PFSK-1 (cell line): ENCODE measurements at regions not wholly inside any gene's neighbourhood (a gene's known extent, or its start where the extent isn't known, plus 50 kb on each side); places are given as distances from the start of the nearest gene placed in this dataset.
A peak's percentile ranks its signal among the peaks of the same experiment; 100 is the strongest.

Source experiments
- FOXP2 ChIP-seq: optimal IDR thresholded peaks from 2 replicates; pipeline ENCODE3; 2011; ENCODE audit warnings: borderline replicate concordance, control low read depth, inconsistent platforms; ENCODE audit not compliant: insufficient read depth; ENCODE audit errors: extremely low read length, extremely low read depth
- POLR2AphosphoS5 ChIP-seq: IDR thresholded peaks from 2 replicates; pipeline ENCODE4 v1.6.1; 2012; ENCODE audit warnings: low read depth, mild to moderate bottlenecking, control low read depth, low read length, moderate library complexity
- REST ChIP-seq, 2 experiments: IDR thresholded peaks; 2 replicates each; pipeline versions ENCODE4 v1.6.1 to v1.8.0; 2011 to 2012; ENCODE audit warnings: low read depth in 2 of 2, low read length in 2 of 2, control low read depth in 1 of 2, inconsistent platforms in 1 of 2, mild to moderate bottlenecking in 1 of 2, moderate library complexity in 1 of 2; ENCODE audit not compliant: insufficient read depth in 1 of 2
- SIN3A ChIP-seq: IDR thresholded peaks from 2 replicates; pipeline ENCODE4 v1.6.1; 2012; ENCODE audit warnings: mild to moderate bottlenecking, low read length, moderate library complexity, borderline replicate concordance; ENCODE audit not compliant: insufficient read depth
- TAF1 ChIP-seq: IDR thresholded peaks from 2 replicates; pipeline ENCODE4 v1.6.1; 2012; ENCODE audit warnings: low read length, control low read depth, borderline replicate concordance; ENCODE audit not compliant: insufficient read depth

GRCh38 chr2:234638966-234639365, 142.1 kb upstream of the ARL4C start:
- TF ChIP-seq FOXP2 = no peak
- no peak for TF ChIP-seq SIN3A
- no peak for TF ChIP-seq POLR2AphosphoS5
- no peak for TF ChIP-seq REST (IDR thresholded peaks at IDR 0.05; ENCODE audit: insufficient read depth in 1 of 2, low read depth in 2 of 2, low read length in 2 of 2)
- TF ChIP-seq TAF1 = no peak

- TF ChIP-seq FOXP2 = no peak
- no peak for TF ChIP-seq TAF1
- TF ChIP-seq SIN3A = no peak
- no peak for TF ChIP-seq REST (IDR thresholded peaks at IDR 0.05; ENCODE audit: insufficient read depth in 1 of 2, low read depth in 2 of 2, low read length in 2 of 2)
- TF ChIP-seq POLR2AphosphoS5 = no peak
Observed at GRCh38 chr2:234635284-234635683, 138.4 kb upstream of the ARL4C start.

GRCh38 chr2:234633581-234634230, 136.8 kb upstream of the ARL4C start:
- TF ChIP-seq SIN3A (no peak), POLR2AphosphoS5 (no peak), TAF1 (no peak), FOXP2 (no peak), REST (IDR thresholded peaks at IDR 0.05; ENCODE audit: insufficient read depth in 1 of 2, low read depth in 2 of 2, low read length in 2 of 2) (no peak)

- TF ChIP-seq SIN3A = no peak
- TF ChIP-seq REST (IDR thresholded peaks at IDR 0.05; ENCODE audit: insufficient read depth in 1 of 2, low read depth in 2 of 2, low read length in 2 of 2) = no peak
- no peak for TF ChIP-seq TAF1
- peak; percentile 50 for TF ChIP-seq FOXP2
- TF ChIP-seq POLR2AphosphoS5 = no peak
Observed at GRCh38 chr2:234632527-234633391, 135.9 kb upstream of the ARL4C start.
